Central memory CD8-positive, alpha-beta T cell (primary cell): ENCODE measurements at regions not wholly inside any gene's neighbourhood (a gene's known extent, or its start where the extent isn't known, plus 50 kb on each side); places are given as distances from the start of the nearest gene placed in this dataset.

Source experiments
- ATAC-seq: fragments of 150-1000 bp; cut with Tn5 transposase; replicated peaks from 2 replicates; pipeline ENCODE4 v1.10.0; 2022; ENCODE audit warnings: mild to moderate bottlenecking, moderate FRiP score, moderate number of reproducible peaks; ENCODE audit not compliant: poor library complexity, severe bottlenecking; ENCODE audit errors: extremely low read depth
- DNase-seq, 2 donors: peaks; one replicate each; pipeline ENCODE4 v3.0.0; 2021; ENCODE audit warnings: low spot score in 2 of 2
- H3K27ac Mint-ChIP-seq: one replicate; pipeline ENCODE4 v1.8.0; 2022; ENCODE audit warnings: low read depth, mild to moderate bottlenecking, moderate library complexity, mixed read lengths
- H3K27me3 Mint-ChIP-seq: one replicate; pipeline ENCODE4 v1.8.0; 2022; ENCODE audit warnings: mixed read lengths
- H3K36me3 Mint-ChIP-seq: one replicate; pipeline ENCODE4 v1.8.0; 2022; ENCODE audit warnings: mild to moderate bottlenecking, moderate library complexity, mixed read lengths; ENCODE audit not compliant: insufficient read depth
- H3K4me1 Mint-ChIP-seq: one replicate; pipeline ENCODE4 v1.8.0; 2022; ENCODE audit warnings: mixed read lengths
- H3K4me3 Mint-ChIP-seq: one replicate; pipeline ENCODE4 v1.8.0; 2022; ENCODE audit warnings: mild to moderate bottlenecking, moderate library complexity, mixed read lengths
- H3K9me3 Mint-ChIP-seq: one replicate; pipeline ENCODE4 v1.8.0; 2022; ENCODE audit warnings: mixed read lengths

DNA sequence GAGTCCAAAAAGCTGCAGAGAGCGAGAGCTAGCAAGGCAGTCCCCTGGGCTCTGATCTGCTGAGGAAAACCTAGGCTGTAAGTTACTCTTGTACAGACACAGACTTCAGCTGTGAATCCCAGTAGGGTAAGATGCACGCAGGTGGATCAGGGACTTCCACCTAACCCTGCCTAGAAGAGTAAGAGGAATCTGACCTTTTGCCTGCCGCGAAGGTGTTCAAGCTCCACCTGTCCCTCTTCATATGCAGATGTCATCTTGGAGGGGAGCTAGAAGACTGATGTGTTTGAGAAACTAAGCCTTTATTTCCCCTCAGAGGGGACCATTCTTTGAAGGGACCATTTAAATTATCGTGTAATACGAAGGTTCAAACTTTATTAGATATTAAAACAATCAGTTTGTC, 108.6 kb upstream of the USP24 start:
- Mint-ChIP-seq H3K4me3 (no peak overlapping the region), H3K27ac (no peak overlapping the region), H3K4me1 (no peaks in the 10 kb centered on the region), H3K9me3 (no peaks in the 10 kb centered on the region), H3K27me3 (peaks cover 10% of the 10 kb centered on the region), H3K36me3 (no peaks in the 10 kb centered on the region)
- ATAC-seq (no peak), DNase-seq (no peak)

DNA sequence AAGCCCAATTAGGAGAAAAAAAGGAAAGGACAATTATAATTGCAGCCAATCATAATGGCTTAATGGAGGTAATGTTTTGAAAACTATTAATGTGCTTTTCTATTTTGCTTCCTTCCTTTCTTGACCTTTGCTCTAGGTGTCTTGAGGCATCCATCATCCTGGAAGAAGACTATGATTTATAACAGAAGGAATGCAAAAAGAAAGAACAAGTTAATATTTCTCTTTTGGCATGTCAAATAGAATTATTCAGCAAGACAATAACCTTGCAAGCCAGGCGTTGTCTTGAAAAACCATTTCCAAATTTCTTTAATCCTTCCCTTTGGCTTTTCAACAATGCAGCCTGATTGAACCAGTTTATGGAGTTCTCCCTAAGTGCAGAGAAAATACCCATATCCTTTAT, 107.7 kb upstream of the USP24 start:
- no peaks in the 10 kb centered on the region for H3K36me3 Mint-ChIP-seq
- no peak overlapping the region for H3K4me3 Mint-ChIP-seq
- DNase-seq (no peak), ATAC-seq (no peak)
- no peak overlapping the region for H3K27ac Mint-ChIP-seq
- peaks cover 13% of the 10 kb centered on the region for H3K27me3 Mint-ChIP-seq
- H3K9me3 Mint-ChIP-seq: no peaks in the 10 kb centered on the region
- H3K4me1 Mint-ChIP-seq: no peaks in the 10 kb centered on the region

GRCh38 chr1:55321942-55322341, 106.8 kb upstream of the USP24 start:
- DNase-seq: no peak
- H3K4me1 Mint-ChIP-seq: no peaks in the 10 kb centered on the region
- H3K36me3 Mint-ChIP-seq: no peaks in the 10 kb centered on the region
- no peak for ATAC-seq
- no peak overlapping the region for H3K4me3 Mint-ChIP-seq
- H3K9me3 Mint-ChIP-seq: no peaks in the 10 kb centered on the region
- no peak overlapping the region for H3K27ac Mint-ChIP-seq
- H3K27me3 Mint-ChIP-seq: peaks cover 13% of the 10 kb centered on the region

GRCh38 chr1:55320891-55321290, 105.7 kb upstream of the USP24 start:
- H3K4me1 Mint-ChIP-seq: no peaks in the 10 kb centered on the region
- DNase-seq: no peak
- H3K36me3 Mint-ChIP-seq: no peaks in the 10 kb centered on the region
- H3K27me3 Mint-ChIP-seq: peaks cover 13% of the 10 kb centered on the region
- H3K4me3 Mint-ChIP-seq: no peak overlapping the region
- no peak overlapping the region for H3K27ac Mint-ChIP-seq
- H3K9me3 Mint-ChIP-seq: no peaks in the 10 kb centered on the region
- ATAC-seq: no peak

- Mint-ChIP-seq H3K27ac (no peak overlapping the region), H3K9me3 (no peaks in the 10 kb centered on the region), H3K36me3 (no peaks in the 10 kb centered on the region), H3K4me1 (no peaks in the 10 kb centered on the region), H3K4me3 (no peak overlapping the region), H3K27me3 (peaks cover 13% of the 10 kb centered on the region)
- ATAC-seq (no peak), DNase-seq (no peak)
Measured at GRCh38 chr1:55318116-55318817, 103.1 kb upstream of the USP24 start.

GRCh38 chr1:55317673-55318072, 102.5 kb upstream of the USP24 start:
- Mint-ChIP-seq H3K9me3 (no peaks in the 10 kb centered on the region), H3K27ac (no peak overlapping the region), H3K4me1 (no peaks in the 10 kb centered on the region), H3K36me3 (no peaks in the 10 kb centered on the region), H3K4me3 (no peak overlapping the region), H3K27me3 (peaks cover 13% of the 10 kb centered on the region)
- no peak for ATAC-seq
- no peak for DNase-seq

DNA sequence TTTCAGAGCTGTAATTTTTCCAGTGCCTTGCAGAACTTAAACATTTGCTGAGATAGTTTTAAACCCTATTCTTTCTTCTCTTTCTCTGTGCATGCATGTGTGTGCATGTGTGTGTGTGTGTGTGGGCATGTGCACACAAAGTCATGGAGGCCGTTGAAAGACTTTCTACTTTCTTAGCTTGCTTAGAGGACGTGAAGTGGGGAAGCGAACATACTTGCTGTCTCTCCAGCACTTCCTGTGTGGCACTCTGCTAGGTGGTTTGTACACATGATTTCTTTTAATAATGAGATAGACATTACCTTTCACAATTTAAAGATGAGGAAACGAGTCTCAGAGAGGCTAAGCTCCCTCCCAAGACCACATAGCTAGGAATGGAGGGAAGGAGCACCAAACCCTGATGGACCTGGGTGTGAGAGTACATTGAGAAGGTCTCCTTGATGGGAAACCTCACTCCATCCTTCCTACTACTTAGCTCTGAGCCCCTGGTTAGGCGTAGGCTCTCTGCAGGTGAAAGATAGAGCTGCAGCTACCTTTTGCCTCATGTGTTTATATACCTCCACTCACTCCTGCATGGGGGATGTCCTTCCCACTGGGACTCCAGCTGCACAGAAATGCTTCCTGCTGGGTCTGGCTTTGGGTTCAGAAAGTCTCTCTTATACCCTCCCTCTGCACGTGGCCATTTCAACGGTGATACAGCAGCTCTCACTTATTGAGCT, 101.9 kb upstream of the USP24 start:
- no peak overlapping the region for H3K4me3 Mint-ChIP-seq
- DNase-seq (no peak), ATAC-seq (no peak)
- H3K9me3 Mint-ChIP-seq: no peaks in the 10 kb centered on the region
- H3K4me1 Mint-ChIP-seq: no peaks in the 10 kb centered on the region
- H3K36me3 Mint-ChIP-seq: no peaks in the 10 kb centered on the region
- no peak overlapping the region for H3K27ac Mint-ChIP-seq
- peaks cover 13% of the 10 kb centered on the region for H3K27me3 Mint-ChIP-seq

DNA sequence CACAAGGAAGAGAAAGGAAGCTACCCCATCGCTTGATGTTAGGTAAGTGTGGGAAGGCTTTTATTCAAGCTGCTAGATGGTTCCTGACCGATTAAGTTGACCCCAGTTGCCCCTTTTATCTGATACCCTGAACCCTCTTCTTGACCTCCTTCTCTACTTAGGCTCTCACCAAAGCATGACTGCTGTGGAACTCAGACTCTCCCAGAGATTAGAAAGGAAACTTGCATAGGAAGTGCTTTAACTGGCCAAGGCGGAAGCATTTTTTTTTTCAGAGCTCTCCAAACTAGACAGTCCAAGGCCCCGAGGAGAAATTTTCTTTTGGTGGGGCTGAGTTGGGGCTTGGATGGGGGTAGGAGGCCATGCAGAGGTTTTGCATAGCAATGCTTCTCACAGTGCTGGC, 101.3 kb upstream of the USP24 start:
- DNase-seq: no peak
- ATAC-seq: no peak
- no peaks in the 10 kb centered on the region for H3K4me1 Mint-ChIP-seq
- H3K27ac Mint-ChIP-seq: no peak overlapping the region
- no peak overlapping the region for H3K4me3 Mint-ChIP-seq
- H3K27me3 Mint-ChIP-seq: peaks cover 13% of the 10 kb centered on the region
- H3K36me3 Mint-ChIP-seq: no peaks in the 10 kb centered on the region
- H3K9me3 Mint-ChIP-seq: no peaks in the 10 kb centered on the region

GRCh38 chr1:55315552-55315951, 100.4 kb upstream of the USP24 start:
- Mint-ChIP-seq H3K27ac (no peak overlapping the region), H3K4me3 (no peak overlapping the region), H3K36me3 (no peaks in the 10 kb centered on the region), H3K4me1 (no peaks in the 10 kb centered on the region), H3K27me3 (peaks cover 13% of the 10 kb centered on the region), H3K9me3 (no peaks in the 10 kb centered on the region)
- ATAC-seq (no peak), DNase-seq (no peak)

GRCh38 chr1:55314740-55315139, 99.6 kb upstream of the USP24 start:
- Mint-ChIP-seq H3K4me3 (no peak overlapping the region), H3K27me3 (peaks cover 13% of the 10 kb centered on the region), H3K4me1 (no peaks in the 10 kb centered on the region), H3K27ac (no peak overlapping the region), H3K36me3 (no peaks in the 10 kb centered on the region), H3K9me3 (no peaks in the 10 kb centered on the region)
- no peak for ATAC-seq
- DNase-seq: no peak

DNA sequence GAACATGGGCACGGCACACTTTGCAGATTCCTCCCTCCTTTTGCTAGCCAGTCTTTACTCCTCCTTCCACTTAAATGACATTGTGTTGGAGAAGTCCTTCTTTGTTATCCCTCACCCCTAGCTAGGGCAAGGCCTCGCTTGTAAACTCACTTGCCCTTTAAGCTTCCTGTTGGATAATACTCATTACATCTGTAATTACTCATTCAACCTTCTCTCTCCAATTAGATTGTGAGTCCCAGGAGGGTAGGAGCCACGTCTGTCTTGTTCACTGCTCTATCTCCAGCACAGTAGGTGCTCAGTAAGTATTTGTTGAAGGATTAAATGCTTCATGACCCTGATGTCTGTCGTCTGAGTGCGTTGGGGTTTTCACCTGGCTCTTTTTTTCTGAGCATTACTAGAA, 98.7 kb upstream of the USP24 start:
- no peaks in the 10 kb centered on the region for H3K36me3 Mint-ChIP-seq
- no peaks in the 10 kb centered on the region for H3K4me1 Mint-ChIP-seq
- no peak overlapping the region for H3K27ac Mint-ChIP-seq
- DNase-seq: no peak
- no peak overlapping the region for H3K4me3 Mint-ChIP-seq
- H3K9me3 Mint-ChIP-seq: no peaks in the 10 kb centered on the region
- H3K27me3 Mint-ChIP-seq: peaks cover 7% of the 10 kb centered on the region
- ATAC-seq: no peak

- ATAC-seq: no peak
- H3K9me3 Mint-ChIP-seq: no peaks in the 10 kb centered on the region
- H3K27ac Mint-ChIP-seq: no peak overlapping the region
- H3K4me1 Mint-ChIP-seq: no peaks in the 10 kb centered on the region
- H3K27me3 Mint-ChIP-seq: peaks cover 18% of the 10 kb centered on the region
- no peak overlapping the region for H3K4me3 Mint-ChIP-seq
- DNase-seq: no peak
- no peaks in the 10 kb centered on the region for H3K36me3 Mint-ChIP-seq
Measured at GRCh38 chr1:55311979-55312378, 96.8 kb upstream of the USP24 start.

- H3K9me3 Mint-ChIP-seq: no peaks in the 10 kb centered on the region
- no peaks in the 10 kb centered on the region for H3K36me3 Mint-ChIP-seq
- DNase-seq (no peak), ATAC-seq (no peak)
- H3K4me1 Mint-ChIP-seq: no peaks in the 10 kb centered on the region
- H3K27ac Mint-ChIP-seq: no peak overlapping the region
- no peak overlapping the region for H3K4me3 Mint-ChIP-seq
- H3K27me3 Mint-ChIP-seq: peaks cover 24% of the 10 kb centered on the region
Measured at GRCh38 chr1:55311057-55311641, 96.0 kb upstream of the USP24 start.
